ENCODE measurements at regions not wholly inside any gene's neighbourhood (a gene's known extent, or its start where the extent isn't known, plus 50 kb on each side); places are given as distances from the start of the nearest gene placed in this dataset.

- TF ChIP-seq FOXK2 (IDR thresholded peaks at IDR 0.05) (no peak), HDGF (IDR thresholded peaks at IDR 0.05; ENCODE audit: borderline replicate concordance) (no peak), SUZ12 (IDR thresholded peaks at IDR 0.05) (no peak), L3MBTL2 (conservative IDR thresholded peaks at IDR 0.05) (no peak), FOXM1 (IDR thresholded peaks at IDR 0.05; ENCODE audit: borderline replicate concordance) (no peak), ARNT (IDR thresholded peaks at IDR 0.05) (no peak)
Observed at GRCh38 chr15:49741712-49742111, 120.9 kb downstream of the DTWD1 start.
